PC-3 (cell line): ENCODE measurements at regions not wholly inside any gene's neighbourhood (a gene's known extent, or its start where the extent isn't known, plus 50 kb on each side); places are given as distances from the start of the nearest gene placed in this dataset.

Experiments used
- ATAC-seq: fragments of 200-7000 bp; cut with Tn5 transposase; 2 replicates; pipeline ENCODE4 v1.9.1; 2020; ENCODE audit warnings: mild to moderate bottlenecking, moderate library complexity
- BruUV-seq: library from RNA; stranded (reverse); fragments of 400-500 nt; replicated peaks from 2 replicates; lab custom pipeline; 2021; lab: Mats Ljungman, UMichigan
- CTCF ChIA-PET: fragments of 300-600 bp; sonication (Branson Sonifier 250); formaldehyde crosslinking; loops from one replicate; lab custom pipeline; 2022; ENCODE audit warnings: antibody characterized with exemption; lab: Charles Lee
- POLR2A ChIA-PET: fragments of 300-600 bp; sonication (Branson Sonifier 250); formaldehyde crosslinking; loops from one replicate; lab custom pipeline; 2022; ENCODE audit warnings: antibody characterized with exemption; ENCODE audit not compliant: unreplicated experiment; lab: Charles Lee
- DNase-seq: peaks from one replicate; pipeline ENCODE4 v3.0.0-alpha.2; 2015
- H2AFZ ChIP-seq: fragments of 300-600 bp; sonication (generic); 2 replicates; pipeline ENCODE4 v1.6.0; 2016; ENCODE audit warnings: antibody characterized with exemption, low read length
- H3F3A ChIP-seq: fragments of 300-600 bp; sonication (generic); one replicate; pipeline ENCODE4 v1.6.0; 2017; ENCODE audit warnings: antibody characterized with exemption, low read length, control low read depth, mild to moderate bottlenecking; ENCODE audit not compliant: unreplicated experiment
- H3K27ac ChIP-seq: fragments of 300-600 bp; sonication (generic); 2 replicates; pipeline ENCODE4 v1.5.1; 2016; ENCODE audit warnings: mild to moderate bottlenecking, low read length
- H3K27me3 ChIP-seq: fragments of 300-600 bp; sonication (generic); 2 replicates; pipeline ENCODE4 v1.6.1; 2016; ENCODE audit warnings: low read length, mixed read lengths
- H3K36me3 ChIP-seq: fragments of 300-600 bp; sonication (generic); 2 replicates; pipeline ENCODE4 v1.6.1; 2016; ENCODE audit warnings: low read depth, mixed run types, low read length, mixed read lengths
- H3K4me1 ChIP-seq: fragments of 300-600 bp; sonication (generic); 2 replicates; pipeline ENCODE4 v1.5.1; 2016; ENCODE audit warnings: low read length; ENCODE audit not compliant: insufficient read depth
- H3K4me2 ChIP-seq: fragments of 300-600 bp; sonication (generic); 2 replicates; pipeline ENCODE4 v1.6.0; 2016; ENCODE audit warnings: low read length
- H3K4me3 ChIP-seq: fragments of 300-600 bp; sonication (generic); 2 replicates; pipeline ENCODE4 v1.5.1; 2016; ENCODE audit warnings: mild to moderate bottlenecking, low read length, mixed read lengths
- H3K79me2 ChIP-seq: fragments of 300-600 bp; sonication (generic); 2 replicates; pipeline ENCODE4 v1.6.1; 2017; ENCODE audit warnings: low read length, mixed read lengths
- H3K9ac ChIP-seq: fragments of 300-600 bp; sonication (generic); 2 replicates; pipeline ENCODE4 v1.6.0; 2016; ENCODE audit warnings: mild to moderate bottlenecking, low read length
- H3K9me2 ChIP-seq: fragments of 300-600 bp; sonication (generic); replicated peaks from 2 replicates; pipeline ENCODE4 v1.6.1; 2016; ENCODE audit warnings: mixed run types, low read length, mixed read lengths
- H3K9me3 ChIP-seq: fragments of 300-600 bp; sonication (generic); 2 replicates; pipeline ENCODE4 v1.6.1; 2016; ENCODE audit warnings: low read length, mixed read lengths
- H4K20me1 ChIP-seq: fragments of 300-600 bp; sonication (generic); 2 replicates; pipeline ENCODE4 v1.6.1; 2016; ENCODE audit warnings: low read length, mixed read lengths
- EZH2 ChIP-seq: fragments of 300-600 bp; sonication (generic); IDR thresholded peaks from one replicate; pipeline ENCODE4 v1.6.1; 2017; ENCODE audit warnings: antibody characterized with exemption, mild to moderate bottlenecking, low read length; ENCODE audit not compliant: unreplicated experiment
- EZH2phosphoT487 ChIP-seq: fragments of 300-600 bp; sonication (generic); IDR thresholded peaks from 2 replicates; pipeline ENCODE4 v1.6.1; 2018; ENCODE audit warnings: mild to moderate bottlenecking, antibody characterized with exemption, low read length, borderline replicate concordance
- intact Hi-C: fragments of 100-400 bp; cut with micrococcal nuclease; formaldehyde crosslinking; loops from 2 replicates; pipeline ENCODE4 v1.9.0; 2023
- TF ChIP-seq, protein P1 (sequence below): fragments of 300-600 bp; sonication (generic); conservative IDR thresholded peaks from 2 replicates; pipeline ENCODE4 v1.5.1; 2017; ENCODE audit warnings: antibody characterized with exemption, low read depth, mild to moderate bottlenecking, low read length

DNA sequence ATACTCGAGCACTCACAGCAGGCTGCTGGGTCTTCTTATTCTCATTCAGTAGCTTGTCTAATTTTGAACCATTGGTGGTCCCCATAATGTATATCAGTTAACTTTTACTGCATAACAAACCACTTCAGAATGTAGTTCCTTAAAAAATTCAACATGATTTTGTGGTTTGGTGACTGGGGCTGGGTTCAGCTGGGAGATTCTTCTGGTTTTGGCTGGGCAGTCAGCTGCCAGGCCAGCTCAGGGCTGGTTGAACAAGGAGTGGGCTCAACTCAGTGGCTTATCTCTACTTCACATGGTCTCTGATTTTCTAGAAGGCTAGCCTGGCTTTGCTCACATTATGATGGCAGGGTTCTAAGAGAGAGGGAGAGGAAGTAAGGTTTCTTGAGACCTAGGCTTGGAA, 292.4 kb upstream of the CHD6 start:
- no peaks in the 10 kb centered on the region for H3K36me3 ChIP-seq
- no peak overlapping the region for H3K4me2 ChIP-seq
- no peak overlapping the region for H3K27ac ChIP-seq
- CTCF ChIA-PET, result no interaction called here
- no peak for TF ChIP-seq EZH2
- TF ChIP-seq, protein P1, sequence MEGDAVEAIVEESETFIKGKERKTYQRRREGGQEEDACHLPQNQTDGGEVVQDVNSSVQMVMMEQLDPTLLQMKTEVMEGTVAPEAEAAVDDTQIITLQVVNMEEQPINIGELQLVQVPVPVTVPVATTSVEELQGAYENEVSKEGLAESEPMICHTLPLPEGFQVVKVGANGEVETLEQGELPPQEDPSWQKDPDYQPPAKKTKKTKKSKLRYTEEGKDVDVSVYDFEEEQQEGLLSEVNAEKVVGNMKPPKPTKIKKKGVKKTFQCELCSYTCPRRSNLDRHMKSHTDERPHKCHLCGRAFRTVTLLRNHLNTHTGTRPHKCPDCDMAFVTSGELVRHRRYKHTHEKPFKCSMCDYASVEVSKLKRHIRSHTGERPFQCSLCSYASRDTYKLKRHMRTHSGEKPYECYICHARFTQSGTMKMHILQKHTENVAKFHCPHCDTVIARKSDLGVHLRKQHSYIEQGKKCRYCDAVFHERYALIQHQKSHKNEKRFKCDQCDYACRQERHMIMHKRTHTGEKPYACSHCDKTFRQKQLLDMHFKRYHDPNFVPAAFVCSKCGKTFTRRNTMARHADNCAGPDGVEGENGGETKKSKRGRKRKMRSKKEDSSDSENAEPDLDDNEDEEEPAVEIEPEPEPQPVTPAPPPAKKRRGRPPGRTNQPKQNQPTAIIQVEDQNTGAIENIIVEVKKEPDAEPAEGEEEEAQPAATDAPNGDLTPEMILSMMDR, result no peak
- H3K9me3 ChIP-seq, result peaks cover 15% of the 10 kb centered on the region
- H3K79me2 ChIP-seq, result no peaks in the 10 kb centered on the region
- no peak overlapping the region for H3K4me3 ChIP-seq
- no peak overlapping the region for H2AFZ ChIP-seq
- no peaks in the 10 kb centered on the region for H3K27me3 ChIP-seq
- no peak for DNase-seq
- ATAC-seq, result no peak
- H4K20me1 ChIP-seq, result no peaks in the 10 kb centered on the region
- H3K9me2 ChIP-seq, result no peaks in the 10 kb centered on the region
- no peaks in the 10 kb centered on the region for H3F3A ChIP-seq
- no peaks in the 10 kb centered on the region for H3K4me1 ChIP-seq
- POLR2A ChIA-PET, result no interaction called here
- intact Hi-C loops, result no loop called here
- no TSS peak for BruUV-seq
- H3K9ac ChIP-seq, result no peak overlapping the region

DNA sequence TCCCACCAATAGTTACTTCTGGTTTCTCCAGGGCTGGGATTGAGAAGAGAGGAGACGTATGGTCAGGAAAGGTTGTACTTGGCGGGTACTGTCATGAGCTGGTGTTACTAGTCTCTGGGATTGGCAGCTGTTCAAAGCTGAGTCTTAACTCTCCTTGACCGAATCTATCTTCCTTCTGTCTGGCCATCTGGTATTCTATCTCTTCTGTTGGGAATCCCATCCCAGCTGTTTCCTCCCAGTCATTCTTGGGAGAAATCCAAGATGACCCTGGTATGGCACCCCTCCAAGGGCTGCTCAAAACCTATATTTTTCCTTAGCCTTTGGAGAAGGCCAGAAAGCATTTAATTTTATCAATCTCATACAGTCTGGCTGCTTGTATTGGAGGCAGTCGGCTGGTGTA, 287.0 kb upstream of the CHD6 start:
- BruUV-seq, result no TSS peak
- Histone ChIP-seq H3K79me2 (no peaks in the 10 kb centered on the region), H3K4me3 (no peak overlapping the region), H3K27me3 (no peaks in the 10 kb centered on the region), H3F3A (no peaks in the 10 kb centered on the region), H3K4me1 (no peaks in the 10 kb centered on the region), H3K9ac (no peak overlapping the region), H3K4me2 (no peak overlapping the region), H3K36me3 (no peaks in the 10 kb centered on the region), H3K27ac (no peak overlapping the region), H3K9me3 (peaks cover 7% of the 10 kb centered on the region), H3K9me2 (no peaks in the 10 kb centered on the region), H2AFZ (no peak overlapping the region), H4K20me1 (no peaks in the 10 kb centered on the region)
- intact Hi-C loops, result no loop called here
- ATAC-seq (no peak), DNase-seq (no peak)
- ChIA-PET CTCF (no interaction called here), POLR2A (no interaction called here)
- no peak for TF ChIP-seq EZH2
- TF ChIP-seq, protein P1, result no peak
- TF ChIP-seq EZH2phosphoT487, result no peak

DNA sequence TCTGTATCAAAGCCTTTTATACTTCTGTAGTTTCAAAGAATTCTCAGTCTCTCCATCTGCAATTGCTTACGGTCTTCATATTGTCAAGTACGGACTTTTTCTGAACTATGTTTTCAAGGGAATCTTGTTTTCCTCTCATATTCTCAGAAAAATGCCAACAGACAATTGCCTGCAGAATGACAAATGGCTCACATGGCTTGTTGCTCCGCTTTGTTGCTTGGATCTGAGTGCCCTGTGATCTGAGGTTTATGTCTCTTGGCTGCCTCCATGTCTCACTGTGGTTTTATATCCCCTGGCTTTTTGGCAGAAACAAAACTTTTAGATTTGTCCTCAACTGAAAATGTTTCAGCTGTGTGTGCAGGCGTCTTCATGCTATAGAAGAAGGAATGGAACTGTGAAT, 285.4 kb upstream of the CHD6 start:
- no peaks in the 10 kb centered on the region for H3F3A ChIP-seq
- no peaks in the 10 kb centered on the region for H3K4me1 ChIP-seq
- H3K9me3 ChIP-seq, result no peaks in the 10 kb centered on the region
- H3K4me3 ChIP-seq, result no peak overlapping the region
- no peaks in the 10 kb centered on the region for H3K27me3 ChIP-seq
- no peaks in the 10 kb centered on the region for H4K20me1 ChIP-seq
- POLR2A ChIA-PET, result no interaction called here
- H3K9me2 ChIP-seq, result no peaks in the 10 kb centered on the region
- DNase-seq (no peak), ATAC-seq (no peak)
- no peak overlapping the region for H3K4me2 ChIP-seq
- intact Hi-C loops, result no loop called here
- H3K36me3 ChIP-seq, result no peaks in the 10 kb centered on the region
- no peak overlapping the region for H3K27ac ChIP-seq
- CTCF ChIA-PET, result no interaction called here
- no peak overlapping the region for H3K9ac ChIP-seq
- H2AFZ ChIP-seq, result no peak overlapping the region
- H3K79me2 ChIP-seq, result no peaks in the 10 kb centered on the region
- BruUV-seq, result no TSS peak
- TF ChIP-seq EZH2 (no peak), EZH2phosphoT487 (no peak)
- TF ChIP-seq, protein P1, result no peak
